Activated CD8-positive, alpha-beta memory T cell treated with anti-CD3 and anti-CD28 coated beads for 1 hour (primary cell): ENCODE measurements at regions not wholly inside any gene's neighbourhood (a gene's known extent, or its start where the extent isn't known, plus 50 kb on each side); places are given as distances from the start of the nearest gene placed in this dataset.
"Not testable (repeated sequence)": the region's sequence is repeated elsewhere in the genome, so short reads cannot be mapped to it uniquely, and the experiment has no call there.

Experiments used
- DNase-seq, 2 donors: peaks; one replicate each; pipeline ENCODE4 v3.0.0-alpha.2; 2020; ENCODE audit warnings: low read depth in 1 of 2; ENCODE audit errors: extremely low read depth in 1 of 2

- DNase-seq = peak in 1 of 2 donors; percentile 44
Measured at GRCh38 chr14:106694638-106695393, 1168.4 kb downstream of the TMEM121 start.

GRCh38 chr14:106698620-106699267 is 1172.4 kb downstream of the TMEM121 start:
- DNase-seq = not testable (repeated sequence)

- not testable (repeated sequence) for DNase-seq
Measured at GRCh38 chr14:106703651-106704050, 1177.3 kb downstream of the TMEM121 start.

GRCh38 chr14:106706488-106706887 is 1180.1 kb downstream of the TMEM121 start:
- not testable (repeated sequence) for DNase-seq

GRCh38 chr14:106710187-106710586 is 1183.8 kb downstream of the TMEM121 start:
- DNase-seq = not testable (repeated sequence)

GRCh38 chr14:106712513-106712912 is 1186.1 kb downstream of the TMEM121 start:
- not testable (repeated sequence) for DNase-seq

- not testable (repeated sequence) for DNase-seq
Measured at GRCh38 chr14:106714446-106715428, 1188.4 kb downstream of the TMEM121 start.

GRCh38 chr14:106717544-106717943 is 1191.2 kb downstream of the TMEM121 start:
- DNase-seq = not testable (repeated sequence)

GRCh38 chr14:106719880-106720279 is 1193.5 kb downstream of the TMEM121 start:
- DNase-seq = peak in 1 of 2 donors; percentile 22

- DNase-seq = not testable (repeated sequence)
Measured at GRCh38 chr14:106721926-106722325, 1195.5 kb downstream of the TMEM121 start.

GRCh38 chr14:106722813-106723687 is 1196.7 kb downstream of the TMEM121 start:
- DNase-seq = not testable (repeated sequence)

GRCh38 chr14:106727962-106728361 is 1201.6 kb downstream of the TMEM121 start:
- DNase-seq = not testable (repeated sequence)

- no peak for DNase-seq
Measured at GRCh38 chr14:106728611-106729010, 1202.2 kb downstream of the TMEM121 start.

- DNase-seq = no peak
Measured at GRCh38 chr14:106729551-106729950, 1203.2 kb downstream of the TMEM121 start.

GRCh38 chr14:106733771-106734170 is 1207.4 kb downstream of the TMEM121 start:
- DNase-seq = no peak

- DNase-seq = peak in 1 of 2 donors; percentile 35
Measured at GRCh38 chr14:106737021-106737420, 1210.6 kb downstream of the TMEM121 start.

GRCh38 chr14:106738075-106738474 is 1211.7 kb downstream of the TMEM121 start:
- DNase-seq = no peak

- not testable (repeated sequence) for DNase-seq
Measured at GRCh38 chr14:106738598-106739258, 1212.3 kb downstream of the TMEM121 start.

GRCh38 chr14:106741086-106741827 is 1214.9 kb downstream of the TMEM121 start:
- peak in 1 of 2 donors; percentile 69 for DNase-seq
